ENCODE measurements at regions not wholly inside any gene's neighbourhood (a gene's known extent, or its start where the extent isn't known, plus 50 kb on each side); places are given as distances from the start of the nearest gene placed in this dataset.
"Not testable (repeated sequence)": the region's sequence is repeated elsewhere in the genome, so short reads cannot be mapped to it uniquely, and the experiment has no call there.

DNA sequence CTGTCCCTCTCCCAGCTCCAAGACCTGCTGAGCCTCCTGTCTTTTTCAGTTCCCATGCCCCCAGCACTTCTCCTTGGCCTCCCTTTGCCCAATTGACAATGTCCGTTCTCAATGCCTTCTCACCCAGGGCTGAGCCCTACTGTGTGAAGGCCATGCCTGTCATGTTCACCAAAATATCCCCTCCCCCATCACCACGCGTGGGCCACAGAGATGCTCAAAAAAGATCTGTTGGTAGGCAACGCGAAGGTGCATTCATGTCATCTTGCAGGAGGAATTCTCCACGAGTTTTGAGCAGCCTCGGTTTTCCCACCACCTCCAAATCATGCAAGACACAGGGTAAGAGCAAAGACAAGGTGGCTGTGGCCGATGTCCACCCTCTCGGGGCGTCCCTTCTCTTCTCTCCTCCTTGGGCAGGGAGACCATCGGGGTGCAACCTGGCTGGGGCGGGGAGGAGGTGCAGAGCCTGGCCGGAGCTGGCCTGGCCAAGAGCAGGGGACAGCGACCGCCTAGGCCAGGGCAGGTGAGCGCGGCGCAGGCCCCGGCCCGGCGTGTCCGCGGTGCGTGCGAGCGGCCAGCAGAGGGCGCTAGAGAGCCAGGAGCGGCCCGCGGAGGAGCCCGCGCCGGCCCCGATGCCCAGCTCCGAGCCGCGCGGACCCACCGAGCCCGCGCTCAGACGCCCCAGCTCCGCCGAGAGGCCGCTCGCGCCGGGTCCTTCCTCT is 56.3 kb upstream of the KRTAP5-11 start:
- DNase-seq (ENCODE audit: low spot score) = peak; percentile 48
- not testable (repeated sequence) for H3K9me3 Mint-ChIP-seq; H3K27ac Mint-ChIP-seq; H3K36me3 Mint-ChIP-seq (ENCODE audit: low read depth); H3K4me3 Mint-ChIP-seq; H3K4me1 Mint-ChIP-seq (ENCODE audit: low read depth)
- peaks cover 15% of the 10 kb centered on the region for H3K27me3 Mint-ChIP-seq (ENCODE audit: insufficient read depth)
- intact Hi-C loops (cut with micrococcal nuclease) = loop anchor here (10.0 kb wide), 1 partner anchor 96 kb away; no protein-coding TSS in a partner anchor

GRCh38 chr11:71639520-71639849 is 56.8 kb upstream of the KRTAP5-11 start:
- not testable (repeated sequence) for H3K4me1 Mint-ChIP-seq (ENCODE audit: low read depth); H3K4me3 Mint-ChIP-seq; H3K9me3 Mint-ChIP-seq; H3K36me3 Mint-ChIP-seq (ENCODE audit: low read depth); H3K27ac Mint-ChIP-seq; DNase-seq (ENCODE audit: low spot score)
- intact Hi-C loops (cut with micrococcal nuclease) = loop anchor here (10.0 kb wide), 1 partner anchor 95 kb away; no protein-coding TSS in a partner anchor
- H3K27me3 Mint-ChIP-seq (ENCODE audit: insufficient read depth) = peaks cover 15% of the 10 kb centered on the region

- not testable (repeated sequence) for H3K36me3 Mint-ChIP-seq (ENCODE audit: low read depth)
- intact Hi-C loops (cut with micrococcal nuclease) = loop anchor here (10.0 kb wide), 1 partner anchor 95 kb away; no protein-coding TSS in a partner anchor
Observed at GRCh38 chr11:71639916-71640315, 57.2 kb upstream of the KRTAP5-11 start.

DNA sequence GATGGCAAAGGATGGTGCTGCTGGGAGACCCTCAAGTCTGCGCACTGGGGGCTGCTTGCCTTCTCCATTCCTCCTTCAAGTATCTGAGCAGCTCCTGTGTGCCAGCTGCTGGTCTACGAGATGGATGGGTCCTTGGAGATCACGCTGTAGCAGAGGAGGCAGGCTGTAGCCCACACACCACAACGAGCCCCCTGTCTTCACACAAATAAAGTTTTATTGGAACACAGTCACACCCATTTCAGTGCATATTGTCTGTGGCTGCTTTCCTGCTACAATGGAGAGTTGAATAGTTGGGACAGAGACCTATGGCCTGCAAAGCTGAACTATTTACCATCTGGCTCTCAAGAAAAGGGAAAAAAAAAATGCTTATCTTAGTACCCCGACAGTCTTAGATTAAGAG is 64.4 kb upstream of the KRTAP5-11 start:
- H3K36me3 Mint-ChIP-seq (ENCODE audit: low read depth); H3K27me3 Mint-ChIP-seq (ENCODE audit: insufficient read depth); intact Hi-C loops (cut with micrococcal nuclease): not testable (repeated sequence)

More at GRCh38 chr11:71639916-71640315, 57.2 kb upstream of the KRTAP5-11 start:
- Mint-ChIP-seq H3K4me3 (peak overlapping the region; percentile 26), H3K27me3 (ENCODE audit: insufficient read depth) (peaks cover 15% of the 10 kb centered on the region)
- H3K4me1 Mint-ChIP-seq (ENCODE audit: low read depth); DNase-seq (ENCODE audit: low spot score); H3K27ac Mint-ChIP-seq; H3K9me3 Mint-ChIP-seq: not testable (repeated sequence)

GRCh38 chr11:71652998-71653397 is 70.3 kb upstream of the KRTAP5-11 start:
- H3K9me3 Mint-ChIP-seq; H3K4me1 Mint-ChIP-seq (ENCODE audit: low read depth); H3K27me3 Mint-ChIP-seq (ENCODE audit: insufficient read depth); H3K4me3 Mint-ChIP-seq; H3K27ac Mint-ChIP-seq; intact Hi-C loops (cut with micrococcal nuclease); DNase-seq (ENCODE audit: low spot score); H3K36me3 Mint-ChIP-seq (ENCODE audit: low read depth): not testable (repeated sequence)

More for the DNA sequence above, 64.4 kb upstream of the KRTAP5-11 start:
- H3K4me1 Mint-ChIP-seq (ENCODE audit: low read depth); H3K4me3 Mint-ChIP-seq; H3K27ac Mint-ChIP-seq; H3K9me3 Mint-ChIP-seq; DNase-seq (ENCODE audit: low spot score): not testable (repeated sequence)

- H3K27ac Mint-ChIP-seq; H3K4me3 Mint-ChIP-seq; intact Hi-C loops (cut with micrococcal nuclease); H3K27me3 Mint-ChIP-seq (ENCODE audit: insufficient read depth); H3K36me3 Mint-ChIP-seq (ENCODE audit: low read depth); DNase-seq (ENCODE audit: low spot score); H3K9me3 Mint-ChIP-seq; H3K4me1 Mint-ChIP-seq (ENCODE audit: low read depth): not testable (repeated sequence)
Observed at GRCh38 chr11:71654423-71654822, 71.7 kb upstream of the KRTAP5-11 start.

GRCh38 chr11:71655041-71655440 is 72.4 kb upstream of the KRTAP5-11 start:
- H3K4me1 Mint-ChIP-seq (ENCODE audit: low read depth); H3K27ac Mint-ChIP-seq; DNase-seq (ENCODE audit: low spot score); H3K36me3 Mint-ChIP-seq (ENCODE audit: low read depth); H3K4me3 Mint-ChIP-seq; H3K9me3 Mint-ChIP-seq; intact Hi-C loops (cut with micrococcal nuclease); H3K27me3 Mint-ChIP-seq (ENCODE audit: insufficient read depth): not testable (repeated sequence)

- not testable (repeated sequence) for H3K36me3 Mint-ChIP-seq (ENCODE audit: low read depth); H3K9me3 Mint-ChIP-seq; H3K27ac Mint-ChIP-seq
Observed at GRCh38 chr11:71656513-71656912, 73.8 kb upstream of the KRTAP5-11 start.

GRCh38 chr11:71664941-71665340 is 82.3 kb upstream of the KRTAP5-11 start:
- H3K4me1 Mint-ChIP-seq (ENCODE audit: low read depth); H3K36me3 Mint-ChIP-seq (ENCODE audit: low read depth); H3K27ac Mint-ChIP-seq; H3K4me3 Mint-ChIP-seq; H3K9me3 Mint-ChIP-seq; intact Hi-C loops (cut with micrococcal nuclease); DNase-seq (ENCODE audit: low spot score); H3K27me3 Mint-ChIP-seq (ENCODE audit: insufficient read depth): not testable (repeated sequence)

More at GRCh38 chr11:71656513-71656912, 73.8 kb upstream of the KRTAP5-11 start:
- H3K27me3 Mint-ChIP-seq (ENCODE audit: insufficient read depth); H3K4me3 Mint-ChIP-seq; DNase-seq (ENCODE audit: low spot score); H3K4me1 Mint-ChIP-seq (ENCODE audit: low read depth); intact Hi-C loops (cut with micrococcal nuclease): not testable (repeated sequence)

DNA sequence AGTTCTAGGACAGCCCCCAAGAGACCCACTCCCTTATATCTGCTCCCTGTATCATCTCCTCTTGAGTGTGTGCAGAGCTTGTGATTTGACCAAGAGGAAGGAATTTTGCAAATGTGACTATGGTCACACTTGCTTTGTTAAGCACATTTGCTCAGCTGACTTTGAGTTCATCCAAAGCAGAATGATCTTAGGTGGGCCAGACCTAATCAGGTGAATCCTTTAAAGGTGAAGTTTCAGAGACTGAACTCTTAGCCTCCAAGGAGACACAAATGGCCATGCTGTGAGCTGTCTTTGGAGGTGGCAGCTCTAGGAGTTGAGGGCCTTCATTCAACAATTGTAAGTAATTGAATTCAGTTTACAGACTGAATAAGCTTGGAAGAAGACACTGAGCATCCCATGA is 115.4 kb upstream of the KRTAP5-11 start:
- H3K36me3 Mint-ChIP-seq (ENCODE audit: low read depth); H3K27ac Mint-ChIP-seq; intact Hi-C loops (cut with micrococcal nuclease); H3K4me3 Mint-ChIP-seq; H3K4me1 Mint-ChIP-seq (ENCODE audit: low read depth); H3K27me3 Mint-ChIP-seq (ENCODE audit: insufficient read depth); DNase-seq (ENCODE audit: low spot score); H3K9me3 Mint-ChIP-seq: not testable (repeated sequence)

GRCh38 chr11:71698961-71699360 is 116.3 kb upstream of the KRTAP5-11 start:
- H3K27ac Mint-ChIP-seq = not testable (repeated sequence)

GRCh38 chr11:71701435-71702291 is 119.0 kb upstream of the KRTAP5-11 start:
- H3K27ac Mint-ChIP-seq; DNase-seq (ENCODE audit: low spot score); intact Hi-C loops (cut with micrococcal nuclease); H3K9me3 Mint-ChIP-seq; H3K36me3 Mint-ChIP-seq (ENCODE audit: low read depth); H3K27me3 Mint-ChIP-seq (ENCODE audit: insufficient read depth); H3K4me1 Mint-ChIP-seq (ENCODE audit: low read depth); H3K4me3 Mint-ChIP-seq: not testable (repeated sequence)

More at GRCh38 chr11:71698961-71699360, 116.3 kb upstream of the KRTAP5-11 start:
- H3K4me1 Mint-ChIP-seq (ENCODE audit: low read depth); H3K36me3 Mint-ChIP-seq (ENCODE audit: low read depth); H3K9me3 Mint-ChIP-seq; H3K27me3 Mint-ChIP-seq (ENCODE audit: insufficient read depth); DNase-seq (ENCODE audit: low spot score); intact Hi-C loops (cut with micrococcal nuclease); H3K4me3 Mint-ChIP-seq: not testable (repeated sequence)

DNA sequence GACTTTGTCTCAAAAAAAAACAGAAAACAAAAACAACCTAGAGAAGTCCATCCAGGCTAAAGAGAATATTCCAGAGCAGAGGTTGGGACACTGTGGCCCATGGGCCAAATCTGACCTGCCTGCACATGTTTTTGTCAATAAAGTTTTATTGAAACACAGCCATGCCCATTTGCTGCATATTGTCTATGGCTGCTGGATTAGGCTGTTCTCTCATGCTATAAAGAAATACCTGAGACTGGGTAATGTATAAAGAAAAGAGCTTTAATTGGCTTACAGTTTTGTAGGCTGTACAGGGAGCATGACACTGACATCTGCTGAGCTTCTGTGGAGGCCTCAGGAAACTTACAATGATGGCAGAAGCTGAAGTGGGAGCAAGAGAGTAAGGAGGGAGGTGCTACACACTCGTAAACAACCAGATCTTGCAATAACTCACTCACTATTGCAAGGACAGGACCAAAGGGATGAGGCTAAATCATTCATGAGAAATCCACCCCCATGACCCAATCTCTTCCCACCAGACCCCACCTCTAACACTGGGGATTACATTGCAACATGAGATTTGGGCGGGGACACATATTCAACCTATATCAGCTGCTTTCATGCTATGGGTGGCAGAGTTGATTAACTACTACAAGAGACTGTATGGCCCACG is 122.5 kb upstream of the KRTAP5-11 start:
- H3K9me3 Mint-ChIP-seq; H3K27ac Mint-ChIP-seq; H3K4me1 Mint-ChIP-seq (ENCODE audit: low read depth); DNase-seq (ENCODE audit: low spot score); H3K27me3 Mint-ChIP-seq (ENCODE audit: insufficient read depth); H3K36me3 Mint-ChIP-seq (ENCODE audit: low read depth); intact Hi-C loops (cut with micrococcal nuclease); H3K4me3 Mint-ChIP-seq: not testable (repeated sequence)

Measured in activated T-helper 1 cell treated with anti-CD3 and anti-CD28 coated beads, Interleukin-12 subunit alpha, Interleukin-12 subunit beta, Interleukin-2, Interleukin-4 antibody, amounts not matched to agents 30 ng/mL and 10 ng/mL and 1 ng/mL, durations not matched to agents 14 hours and 24 hours and 36 hours (primary cell).